Right cardiac atrium (tissue), 5 donors: ENCODE measurements at regions not wholly inside any gene's neighbourhood (a gene's known extent, or its start where the extent isn't known, plus 50 kb on each side); places are given as distances from the start of the nearest gene placed in this dataset.

Experiments
- ATAC-seq, 2 donors: fragments of 200-7000 bp; cut with Tn5 transposase; one replicate each; pipeline versions ENCODE4 v1.8.0 to v1.9.1; 2020; ENCODE audit warnings: moderate library complexity in 2 of 2, mild to moderate bottlenecking in 1 of 2
- DNase-seq, 3 donors: peaks; one replicate each; pipeline ENCODE4 v3.0.0-alpha.2; 2020
- H3K27ac ChIP-seq: one replicate; pipeline ENCODE4 v1.5.1; 2013; ENCODE audit warnings: mild to moderate bottlenecking, low read length, control low read depth, moderate library complexity
- H3K27me3 ChIP-seq: one replicate; pipeline ENCODE4 v1.6.1; 2013; ENCODE audit not compliant: control insufficient read depth, insufficient read depth
- H3K4me1 ChIP-seq: one replicate; pipeline ENCODE4 v1.6.1; 2013; ENCODE audit warnings: low read length; ENCODE audit not compliant: control insufficient read depth, insufficient read depth
- H3K4me3 ChIP-seq: one replicate; pipeline ENCODE4 v1.5.1; 2013; ENCODE audit warnings: low read length, control low read depth
- H3K9me3 ChIP-seq: one replicate; pipeline ENCODE4 v1.6.1; 2013; ENCODE audit warnings: low read length; ENCODE audit not compliant: control insufficient read depth
- WGBS: extraction: QIAGEN DNeasy Blood & Tissue Kit; methylation state at CpG from one replicate; pipeline ENCODE4 v1.1.7; 2013; 5-methylcytosine and 5-hydroxymethylcytosine counted together
- intact Hi-C, 4 donors: fragments of 100-400 bp; cut with DNase I; formaldehyde crosslinking; loops; one replicate each; pipeline versions ENCODE4 v1.11.0 to v1.14.0; 2022 to 2023
- donor health status: healthy with polysubstance abuse.
- donor health status: DM: no; HTN: yes; CAD: no.
- donor health status: DM: no; HTN: no; CAD: no.
- donor health status: DM: no; HTN: yes; CAD: no; lungs with severe emphysema.
- donor health status: DM: yes; HTN: yes; CAD: no.

DNA sequence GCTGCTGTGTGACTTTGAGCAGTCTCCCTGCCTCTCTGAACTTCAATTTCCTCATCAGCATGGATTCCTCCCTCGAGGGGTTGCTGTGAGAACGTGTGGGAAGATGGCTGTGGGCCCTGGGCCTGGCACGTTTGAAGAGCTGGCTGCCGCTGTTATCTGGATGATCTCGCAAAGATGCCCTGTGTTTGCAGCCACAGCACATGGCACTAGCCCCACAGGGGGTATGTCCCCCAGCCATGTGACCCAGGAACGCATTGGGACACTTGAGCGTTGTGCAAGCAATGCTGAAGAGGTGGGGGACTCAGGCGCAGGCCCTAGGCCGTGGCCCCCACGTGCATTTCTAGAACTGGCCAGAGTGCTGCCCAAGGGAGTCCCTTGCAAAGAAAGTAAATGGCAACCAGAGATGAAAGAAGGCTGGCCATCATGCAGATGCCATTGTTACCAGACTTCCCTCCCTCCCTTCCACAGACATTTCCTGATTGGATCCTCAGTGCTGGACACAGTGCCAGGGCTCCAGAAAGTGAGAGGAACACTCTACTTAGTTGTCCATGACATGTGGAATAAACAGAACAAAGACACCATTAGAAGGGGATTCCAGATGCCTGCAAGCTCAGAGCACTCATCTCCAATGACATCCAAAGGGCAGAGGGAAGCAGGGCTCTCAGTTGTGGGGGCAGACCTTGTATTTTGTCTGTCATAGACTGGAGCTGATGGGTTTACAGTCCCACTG lies 65.1 kb upstream of the NEURL1B start:
- DNase-seq (no peak), ATAC-seq (no peak)
- Histone ChIP-seq H3K27me3 (no peaks in the 10 kb centered on the region), H3K4me1 (peaks cover 13% of the 10 kb centered on the region), H3K4me3 (no peak overlapping the region), H3K9me3 (no peaks in the 10 kb centered on the region), H3K27ac (no peak overlapping the region)
- intact Hi-C loops = no loop called here
- WGBS = 82% methylated on average over 10 of the region's 10 CpGs

DNA sequence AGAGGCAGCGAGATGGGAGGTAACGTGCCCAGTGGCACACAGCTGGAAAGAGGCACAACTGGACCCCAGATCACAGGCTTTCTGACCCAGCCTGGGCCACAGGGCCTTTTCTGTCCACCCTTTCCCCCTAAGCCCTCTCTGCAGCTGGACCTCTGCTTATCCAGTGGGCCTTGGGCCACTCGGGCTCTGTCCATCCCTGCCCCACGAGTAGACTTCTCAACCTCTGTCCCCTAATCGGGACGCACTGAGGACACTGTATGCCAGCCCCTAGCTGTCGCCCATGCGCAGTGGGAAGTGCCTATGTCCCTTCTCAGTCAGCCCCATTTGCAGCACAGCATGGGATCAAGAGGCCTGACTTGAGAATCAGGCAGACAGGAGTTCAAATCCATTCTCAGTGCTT lies 65.6 kb upstream of the NEURL1B start:
- Histone ChIP-seq H3K9me3 (no peaks in the 10 kb centered on the region), H3K27me3 (no peaks in the 10 kb centered on the region), H3K27ac (no peak overlapping the region), H3K4me3 (no peak overlapping the region), H3K4me1 (peaks cover 13% of the 10 kb centered on the region)
- no peak for ATAC-seq
- no peak for DNase-seq
- WGBS = 89% methylated on average over 8 of the region's 8 CpGs
- intact Hi-C loops = no loop called here

DNA sequence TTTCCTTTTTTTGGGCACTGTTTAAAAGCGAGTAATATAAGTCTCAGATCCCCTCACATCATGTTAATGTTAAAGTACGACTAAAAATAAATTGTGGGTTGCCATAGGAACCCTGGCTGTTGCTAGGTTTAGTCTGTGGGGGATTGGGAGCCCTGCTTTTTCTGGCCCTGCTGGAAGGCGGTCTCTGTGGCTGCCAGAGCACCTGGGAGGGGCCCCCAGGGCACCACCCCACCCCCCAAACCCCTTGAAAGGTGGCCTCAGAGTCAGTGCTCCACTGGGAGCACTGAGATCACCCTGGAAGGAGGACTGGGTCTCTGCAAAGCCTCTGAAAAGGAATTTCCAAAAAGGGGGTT lies 66.2 kb upstream of the NEURL1B start:
- Histone ChIP-seq H3K4me3 (no peak overlapping the region), H3K27ac (peak overlapping the region; percentile 6), H3K27me3 (no peaks in the 10 kb centered on the region), H3K4me1 (peaks cover 13% of the 10 kb centered on the region), H3K9me3 (no peaks in the 10 kb centered on the region)
- ATAC-seq (peak in 1 of 2 donors; percentile 8), DNase-seq (no peak)
- 55% methylated on average over 3 of the region's 3 CpGs for WGBS
- intact Hi-C loops = no loop called here

DNA sequence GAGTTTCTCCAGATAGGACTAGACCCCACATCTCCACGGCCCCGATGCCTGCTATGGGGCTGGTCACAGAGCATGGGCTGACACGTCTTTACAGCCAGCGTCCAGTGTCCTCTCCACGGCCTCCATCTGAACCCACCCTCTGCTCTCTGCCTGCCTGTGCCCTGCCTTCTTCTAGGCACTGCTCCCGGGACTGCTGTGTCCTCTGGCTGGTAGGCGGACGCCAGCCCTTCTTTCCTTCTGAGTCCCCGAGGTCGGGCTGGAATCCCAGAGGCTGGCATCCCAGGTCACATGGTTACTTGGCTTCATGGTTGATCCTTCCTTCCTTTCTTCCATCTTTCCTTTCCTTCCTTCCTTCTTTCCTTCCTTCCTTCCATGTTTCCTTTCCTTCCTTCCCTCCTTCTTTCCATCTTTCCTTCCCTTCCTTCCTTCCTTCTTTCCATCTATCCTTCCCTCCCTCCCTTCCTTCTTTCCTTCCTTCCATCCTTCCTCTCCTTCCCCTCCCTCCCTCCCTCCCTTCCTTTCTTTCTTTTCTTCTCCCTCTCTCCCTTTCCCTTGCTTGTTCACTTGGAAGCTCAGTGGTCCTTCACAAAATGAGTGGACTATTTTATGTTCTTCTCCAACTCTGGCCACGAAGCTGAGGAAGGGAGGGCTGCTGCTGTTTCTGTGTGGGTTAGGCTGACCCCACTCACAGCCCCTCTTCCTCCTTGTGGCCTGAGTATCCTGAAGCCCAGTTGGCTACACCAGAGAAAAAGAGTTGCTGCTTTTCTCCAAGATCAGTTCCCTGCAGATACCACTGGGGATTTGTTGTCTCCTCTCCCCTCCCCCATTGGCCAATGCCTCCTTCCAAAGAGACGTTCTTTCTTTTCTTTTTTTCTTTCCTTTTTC lies 66.8 kb upstream of the NEURL1B start:
- WGBS = 78% methylated on average over 12 of the region's 12 CpGs
- no peak overlapping the region for H3K27ac ChIP-seq

DNA sequence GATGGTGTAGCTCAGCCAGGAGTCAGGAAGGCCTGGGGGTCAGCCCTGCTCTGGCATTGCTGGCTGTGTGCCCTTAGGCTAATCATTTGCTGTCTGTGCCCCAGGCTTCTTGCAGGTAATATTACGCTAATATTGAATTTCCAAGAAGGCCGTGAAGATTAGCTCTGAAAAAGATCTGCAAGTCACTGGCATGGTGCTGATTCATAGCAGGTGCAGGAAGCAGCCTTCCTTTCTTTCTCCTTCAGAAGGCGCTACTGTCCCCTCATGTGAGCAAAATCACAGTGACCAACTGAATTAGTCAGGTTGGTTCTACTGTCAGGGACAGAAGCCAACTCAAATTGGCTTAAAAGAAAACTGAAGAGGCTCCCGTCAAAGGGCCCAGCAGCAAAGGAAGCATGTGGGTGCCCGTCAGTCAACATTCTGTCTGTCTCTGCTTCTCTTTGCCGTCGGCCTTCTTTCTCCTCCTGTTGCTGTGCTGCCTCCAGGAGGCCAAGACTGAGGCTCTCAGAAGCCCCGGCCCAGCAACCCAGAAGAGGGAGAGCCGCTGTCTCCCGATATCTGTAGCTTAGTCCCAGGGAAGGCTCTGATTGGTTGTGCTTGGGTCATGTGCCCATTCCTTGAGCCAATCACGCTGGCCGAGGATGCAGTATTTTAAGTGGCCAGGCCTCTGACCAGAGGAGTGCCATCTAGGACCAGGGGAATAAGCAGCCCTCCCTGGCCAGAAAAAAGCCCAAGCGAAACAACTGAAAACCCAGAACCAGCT lies 67.8 kb upstream of the NEURL1B start:
- 94% methylated on average over 13 of the region's 13 CpGs for WGBS
- Histone ChIP-seq H3K9me3 (no peaks in the 10 kb centered on the region), H3K4me3 (no peak overlapping the region), H3K4me1 (peaks cover 9% of the 10 kb centered on the region), H3K27ac (no peak overlapping the region), H3K27me3 (no peaks in the 10 kb centered on the region)
- no peak for ATAC-seq
- intact Hi-C loops = no loop called here
- no peak for DNase-seq

More for the DNA sequence above, 66.8 kb upstream of the NEURL1B start:
- no peaks in the 10 kb centered on the region for H3K9me3 ChIP-seq
- no peak for DNase-seq
- H3K4me3 ChIP-seq = no peak overlapping the region
- peak in 1 of 2 donors; percentile 16 for ATAC-seq
- H3K27me3 ChIP-seq = no peaks in the 10 kb centered on the region
- intact Hi-C loops = no loop called here
- H3K4me1 ChIP-seq = peaks cover 9% of the 10 kb centered on the region

DNA sequence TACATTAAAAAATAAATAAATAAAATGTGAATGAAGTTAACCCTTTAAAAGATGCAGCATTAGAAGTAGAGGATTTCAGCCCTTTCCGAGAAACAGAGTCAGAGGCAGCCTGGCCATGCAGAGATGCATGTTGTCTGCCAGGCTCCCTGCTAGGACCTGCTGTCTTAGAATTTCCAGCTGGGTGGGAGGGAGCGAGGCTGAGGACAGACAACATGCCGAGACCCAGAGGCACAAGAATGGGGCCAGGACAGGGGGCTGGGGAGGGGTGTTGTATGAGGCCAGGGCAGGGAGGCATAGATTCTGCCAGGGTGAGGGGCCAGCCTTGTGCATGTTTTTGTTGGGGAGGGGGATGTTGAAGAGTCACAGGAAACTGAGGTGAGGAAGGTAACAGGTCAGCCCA lies 68.6 kb upstream of the NEURL1B start:
- intact Hi-C loops = no loop called here
- 96% methylated on average over 3 of the region's 3 CpGs for WGBS

DNA sequence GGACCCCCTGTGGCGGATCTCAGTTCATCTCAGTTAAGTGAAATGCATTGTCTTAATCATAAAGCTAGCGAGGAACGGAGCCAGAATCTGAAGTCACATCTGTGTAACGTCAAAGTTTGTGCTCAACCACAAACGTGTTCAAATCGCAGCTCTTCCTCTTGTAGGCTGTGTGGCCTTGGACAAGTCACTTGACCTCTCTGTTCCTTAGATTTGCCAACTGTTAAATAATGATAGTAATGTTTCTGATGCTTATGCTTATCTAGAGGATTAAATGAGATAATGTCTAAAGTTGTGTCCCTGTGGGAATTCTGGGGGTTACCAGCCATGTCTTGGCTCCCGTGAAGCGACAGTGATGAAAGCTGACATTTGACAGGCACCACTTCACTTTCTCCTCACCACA lies 69.2 kb upstream of the NEURL1B start:
- Histone ChIP-seq H3K4me1 (peaks cover 6% of the 10 kb centered on the region), H3K27ac (no peak overlapping the region), H3K27me3 (no peaks in the 10 kb centered on the region), H3K4me3 (no peak overlapping the region), H3K9me3 (no peaks in the 10 kb centered on the region)
- ATAC-seq (no peak), DNase-seq (no peak)
- 86% methylated on average over 8 of the region's 8 CpGs for WGBS
- intact Hi-C loops = no loop called here

More for the DNA sequence above, 68.6 kb upstream of the NEURL1B start:
- Histone ChIP-seq H3K27ac (no peak overlapping the region), H3K27me3 (no peaks in the 10 kb centered on the region), H3K4me3 (no peak overlapping the region), H3K9me3 (no peaks in the 10 kb centered on the region), H3K4me1 (peaks cover 6% of the 10 kb centered on the region)
- no peak for ATAC-seq
- DNase-seq = no peak

DNA sequence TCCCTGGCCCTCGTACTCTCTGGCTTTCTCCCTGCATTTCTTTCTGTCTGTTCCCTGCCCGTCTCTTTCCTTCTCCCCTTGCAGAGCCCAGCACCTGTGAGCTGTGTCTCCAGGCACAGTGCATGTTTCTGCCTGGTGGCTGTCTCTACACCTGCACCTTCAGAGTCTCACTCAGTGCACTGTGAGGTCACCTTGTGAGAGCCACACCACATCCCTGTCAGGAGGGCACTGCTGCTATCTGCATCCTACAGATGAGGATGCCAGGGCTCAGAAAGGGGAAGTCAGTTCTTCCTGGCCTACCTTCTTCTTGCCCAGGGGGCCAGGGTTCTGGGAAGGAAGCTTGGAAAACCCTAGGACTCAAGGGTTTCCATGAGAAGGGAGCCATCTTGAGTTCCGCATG lies 69.7 kb upstream of the NEURL1B start:
- 61% methylated on average over 3 of the region's 3 CpGs for WGBS
- ATAC-seq (no peak), DNase-seq (no peak)
- intact Hi-C loops = no loop called here
- H3K4me3 ChIP-seq = no peak overlapping the region
- H3K27ac ChIP-seq = no peak overlapping the region
- H3K4me1 ChIP-seq = peaks cover 6% of the 10 kb centered on the region
- no peaks in the 10 kb centered on the region for H3K9me3 ChIP-seq
- no peaks in the 10 kb centered on the region for H3K27me3 ChIP-seq

DNA sequence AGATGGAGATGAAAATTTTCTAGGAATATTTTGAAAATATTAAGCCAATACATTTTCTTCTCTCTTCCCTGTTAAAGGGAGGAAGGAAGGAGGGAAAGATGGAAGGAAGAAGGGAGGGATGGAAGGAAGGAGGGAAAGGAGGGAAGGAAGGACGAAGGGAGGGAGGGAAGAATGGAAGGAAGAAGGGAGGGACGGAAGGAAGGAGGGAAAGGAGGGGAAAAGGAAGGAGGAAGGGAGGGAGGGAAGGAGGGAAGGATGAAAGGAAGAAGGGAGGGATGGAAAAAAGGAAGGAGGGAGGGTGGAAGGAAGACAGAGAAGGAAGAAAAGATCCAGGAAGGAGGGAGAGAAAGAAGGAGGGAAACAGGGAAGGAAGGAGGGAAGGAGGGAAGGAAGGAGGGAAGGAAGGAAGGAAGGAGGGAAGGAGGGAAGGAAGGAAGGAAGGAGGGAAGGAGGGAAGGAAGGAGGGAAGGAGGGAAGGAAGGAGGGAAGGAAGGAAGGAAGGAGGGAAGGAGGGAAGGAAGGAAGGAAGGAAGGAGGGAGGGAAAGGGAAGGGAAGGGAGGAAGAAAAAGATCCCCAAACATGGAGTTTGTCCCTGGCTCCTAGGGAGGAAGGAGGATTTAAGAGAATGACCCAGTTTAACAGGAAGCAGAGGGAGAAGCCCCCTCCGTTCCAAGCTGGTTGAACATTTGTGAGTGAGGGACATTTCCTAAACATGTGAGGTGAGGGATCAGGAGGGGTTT lies 70.3 kb upstream of the NEURL1B start:
- 69% methylated on average over 3 of the region's 3 CpGs for WGBS
- H3K27ac ChIP-seq = no peak overlapping the region
- DNase-seq = no peak
- H3K27me3 ChIP-seq = no peaks in the 10 kb centered on the region
- intact Hi-C loops = no loop called here
- no peak overlapping the region for H3K4me3 ChIP-seq
- ATAC-seq = no peak
- H3K4me1 ChIP-seq = peaks cover 2% of the 10 kb centered on the region
- H3K9me3 ChIP-seq = no peaks in the 10 kb centered on the region

DNA sequence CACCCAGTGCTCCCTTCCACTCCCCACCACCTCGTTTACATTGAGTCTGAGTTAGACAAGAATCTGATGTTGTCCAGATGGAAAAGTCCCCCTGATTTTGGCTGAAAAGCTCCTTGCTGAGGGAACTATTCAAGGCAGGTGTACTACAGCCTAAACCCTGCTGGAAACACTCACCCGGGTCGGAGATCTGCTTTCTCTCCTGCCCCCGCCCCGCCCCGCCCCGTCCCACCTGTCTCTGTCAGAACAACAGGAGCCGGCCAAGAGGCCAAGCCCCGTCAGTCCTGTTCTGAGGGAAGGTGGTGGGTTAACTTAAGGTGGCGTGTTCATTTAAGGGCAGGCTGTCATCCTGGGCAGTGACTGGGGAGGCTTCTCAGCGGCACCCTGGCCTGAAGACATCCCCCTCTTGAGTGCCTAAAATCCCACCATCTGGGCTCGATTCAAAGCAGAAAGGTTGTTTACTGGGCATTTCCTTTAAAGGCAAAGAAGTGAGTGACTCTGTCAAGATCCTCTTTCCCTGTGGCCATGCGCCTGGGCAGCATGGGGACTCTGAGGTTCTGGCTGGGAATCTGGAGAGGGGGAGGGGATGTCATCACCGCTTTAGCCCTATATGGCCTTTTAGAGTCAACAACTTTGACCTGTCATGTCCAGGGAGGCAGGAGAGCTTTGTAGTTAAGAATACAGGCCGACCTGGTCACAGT lies 71.1 kb upstream of the NEURL1B start:
- intact Hi-C loops = no loop called here
- no peak overlapping the region for H3K27ac ChIP-seq
- H3K27me3 ChIP-seq = no peaks in the 10 kb centered on the region
- no peak overlapping the region for H3K4me3 ChIP-seq
- H3K9me3 ChIP-seq = no peaks in the 10 kb centered on the region
- WGBS = 69% methylated on average over 15 of the region's 15 CpGs
- ATAC-seq (no peak), DNase-seq (no peak)
- peaks cover 2% of the 10 kb centered on the region for H3K4me1 ChIP-seq
